ENCODE measurements at regions not wholly inside any gene's neighbourhood (a gene's known extent, or its start where the extent isn't known, plus 50 kb on each side); places are given as distances from the start of the nearest gene placed in this dataset.

DNA sequence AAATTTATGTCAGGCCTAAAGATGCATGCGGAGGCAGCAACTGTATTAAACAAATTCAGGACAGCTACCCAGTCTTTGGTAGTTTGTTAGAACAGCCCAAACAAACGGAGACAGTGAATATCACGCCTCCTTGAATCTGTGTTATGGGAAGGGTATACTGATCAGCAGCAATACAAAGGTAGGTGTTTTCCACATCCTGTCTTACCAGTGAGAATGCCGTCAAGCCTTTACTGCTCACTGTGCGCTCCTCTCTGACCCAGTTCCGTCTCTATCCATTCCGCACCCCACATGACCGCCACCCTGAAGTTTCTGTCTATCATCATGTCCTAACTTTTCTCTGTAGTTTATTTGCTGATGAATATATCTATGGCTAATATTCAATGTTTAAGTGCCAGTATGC lies 473.3 kb downstream of the LPIN1 start:
- no peak overlapping the region for H3K27ac ChIP-seq (ENCODE audit: poor library complexity, severe bottlenecking)
- no peaks in the 10 kb centered on the region for H3K36me3 ChIP-seq (ENCODE audit: low read depth)
- TF ChIP-seq, protein P1, sequence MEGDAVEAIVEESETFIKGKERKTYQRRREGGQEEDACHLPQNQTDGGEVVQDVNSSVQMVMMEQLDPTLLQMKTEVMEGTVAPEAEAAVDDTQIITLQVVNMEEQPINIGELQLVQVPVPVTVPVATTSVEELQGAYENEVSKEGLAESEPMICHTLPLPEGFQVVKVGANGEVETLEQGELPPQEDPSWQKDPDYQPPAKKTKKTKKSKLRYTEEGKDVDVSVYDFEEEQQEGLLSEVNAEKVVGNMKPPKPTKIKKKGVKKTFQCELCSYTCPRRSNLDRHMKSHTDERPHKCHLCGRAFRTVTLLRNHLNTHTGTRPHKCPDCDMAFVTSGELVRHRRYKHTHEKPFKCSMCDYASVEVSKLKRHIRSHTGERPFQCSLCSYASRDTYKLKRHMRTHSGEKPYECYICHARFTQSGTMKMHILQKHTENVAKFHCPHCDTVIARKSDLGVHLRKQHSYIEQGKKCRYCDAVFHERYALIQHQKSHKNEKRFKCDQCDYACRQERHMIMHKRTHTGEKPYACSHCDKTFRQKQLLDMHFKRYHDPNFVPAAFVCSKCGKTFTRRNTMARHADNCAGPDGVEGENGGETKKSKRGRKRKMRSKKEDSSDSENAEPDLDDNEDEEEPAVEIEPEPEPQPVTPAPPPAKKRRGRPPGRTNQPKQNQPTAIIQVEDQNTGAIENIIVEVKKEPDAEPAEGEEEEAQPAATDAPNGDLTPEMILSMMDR (IDR thresholded peaks at IDR 0.05; ENCODE audit: poor library complexity, severe bottlenecking) = no peak
- H3K4me3 ChIP-seq (ENCODE audit: severe bottlenecking) = no peak overlapping the region
- DNase-seq (ENCODE audit: low spot score) (no peak), ATAC-seq (ENCODE audit: low read depth) (no peak)
- no peaks in the 10 kb centered on the region for H3K27me3 ChIP-seq (ENCODE audit: insufficient read depth, poor library complexity, severe bottlenecking)
- peaks cover 4% of the 10 kb centered on the region for H3K9me3 ChIP-seq (ENCODE audit: severe bottlenecking)
- no peaks in the 10 kb centered on the region for H3K4me1 ChIP-seq (ENCODE audit: insufficient read depth, poor library complexity, severe bottlenecking)

DNA sequence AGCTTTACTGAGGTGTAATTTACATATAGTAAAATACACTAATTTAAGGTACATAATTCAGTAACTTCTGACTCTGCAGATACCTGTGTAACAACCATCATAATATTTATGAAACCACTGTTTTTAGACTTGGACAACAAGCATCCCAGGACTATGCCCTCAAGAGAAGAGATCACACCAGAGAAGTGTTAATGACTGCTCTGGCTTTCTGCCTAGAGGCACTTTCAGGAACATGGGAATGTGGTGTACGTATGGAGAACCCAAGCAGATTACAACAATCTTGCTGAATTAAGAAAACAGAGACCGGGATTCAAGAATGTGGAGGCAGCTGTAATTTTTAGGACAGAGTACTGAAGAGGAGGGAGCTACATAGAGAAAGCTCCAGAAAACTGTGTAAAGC lies 475.2 kb downstream of the LPIN1 start:
- no peaks in the 10 kb centered on the region for H3K36me3 ChIP-seq (ENCODE audit: low read depth)
- DNase-seq (ENCODE audit: low spot score) = no peak
- TF ChIP-seq, protein P1 (IDR thresholded peaks at IDR 0.05; ENCODE audit: poor library complexity, severe bottlenecking) = no peak
- H3K27me3 ChIP-seq (ENCODE audit: insufficient read depth, poor library complexity, severe bottlenecking) = no peaks in the 10 kb centered on the region
- no peak for ATAC-seq (ENCODE audit: low read depth)
- no peaks in the 10 kb centered on the region for H3K4me1 ChIP-seq (ENCODE audit: insufficient read depth, poor library complexity, severe bottlenecking)
- peaks cover 6% of the 10 kb centered on the region for H3K9me3 ChIP-seq (ENCODE audit: severe bottlenecking)
- H3K27ac ChIP-seq (ENCODE audit: poor library complexity, severe bottlenecking) = no peak overlapping the region
- no peak overlapping the region for H3K4me3 ChIP-seq (ENCODE audit: severe bottlenecking)

DNA sequence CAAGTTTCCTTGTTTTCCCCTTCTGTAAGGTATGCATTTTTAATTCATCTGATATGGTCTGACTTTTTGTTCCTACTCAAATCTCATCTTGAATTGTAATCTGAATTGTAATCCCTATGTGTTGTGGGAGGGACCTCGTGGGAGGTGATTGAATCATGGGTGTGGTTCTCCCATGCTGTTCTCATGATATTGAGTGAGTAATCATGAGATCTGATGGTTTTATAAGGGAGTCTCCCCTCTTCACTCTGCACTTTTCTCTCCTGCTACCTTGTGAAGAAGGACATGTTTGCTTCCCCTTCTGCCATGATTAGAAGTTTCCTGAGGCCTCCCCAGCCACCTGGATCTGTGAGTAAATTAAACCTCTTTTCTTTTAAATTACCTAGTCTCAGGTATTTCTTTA lies 476.1 kb downstream of the LPIN1 start:
- Histone ChIP-seq H3K4me1 (ENCODE audit: insufficient read depth, poor library complexity, severe bottlenecking) (no peaks in the 10 kb centered on the region), H3K27ac (ENCODE audit: poor library complexity, severe bottlenecking) (no peak overlapping the region), H3K4me3 (ENCODE audit: severe bottlenecking) (no peak overlapping the region), H3K36me3 (ENCODE audit: low read depth) (no peaks in the 10 kb centered on the region), H3K9me3 (ENCODE audit: severe bottlenecking) (peaks cover 6% of the 10 kb centered on the region), H3K27me3 (ENCODE audit: insufficient read depth, poor library complexity, severe bottlenecking) (no peaks in the 10 kb centered on the region)
- ATAC-seq (ENCODE audit: low read depth) (no peak), DNase-seq (ENCODE audit: low spot score) (no peak)
- TF ChIP-seq, protein P1 (IDR thresholded peaks at IDR 0.05; ENCODE audit: poor library complexity, severe bottlenecking) = no peak

DNA sequence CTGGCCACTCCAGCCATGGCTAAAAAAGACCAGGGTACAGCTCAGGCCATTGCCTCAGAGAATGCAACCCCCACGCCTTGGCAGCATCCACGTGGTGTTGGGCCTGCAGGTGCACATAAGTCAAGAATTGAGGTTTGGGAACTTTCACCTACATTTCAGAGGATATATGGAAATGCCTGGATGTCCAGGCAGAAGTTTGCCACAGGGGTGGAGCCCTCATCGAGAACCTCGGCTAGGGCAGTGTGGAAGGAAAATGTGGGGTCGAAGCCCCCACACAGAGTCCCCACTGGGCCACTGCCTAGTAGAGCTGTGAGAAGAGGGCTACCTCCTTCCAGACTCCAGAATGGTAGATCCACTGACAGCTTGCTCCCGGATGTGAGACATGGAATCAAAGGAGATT lies 477.3 kb downstream of the LPIN1 start:
- TF ChIP-seq, protein P1 (IDR thresholded peaks at IDR 0.05; ENCODE audit: poor library complexity, severe bottlenecking) = no peak
- no peaks in the 10 kb centered on the region for H3K4me1 ChIP-seq (ENCODE audit: insufficient read depth, poor library complexity, severe bottlenecking)
- no peak overlapping the region for H3K27ac ChIP-seq (ENCODE audit: poor library complexity, severe bottlenecking)
- no peaks in the 10 kb centered on the region for H3K36me3 ChIP-seq (ENCODE audit: low read depth)
- DNase-seq (ENCODE audit: low spot score) (no peak), ATAC-seq (ENCODE audit: low read depth) (no peak)
- no peaks in the 10 kb centered on the region for H3K27me3 ChIP-seq (ENCODE audit: insufficient read depth, poor library complexity, severe bottlenecking)
- no peak overlapping the region for H3K4me3 ChIP-seq (ENCODE audit: severe bottlenecking)
- peaks cover 6% of the 10 kb centered on the region for H3K9me3 ChIP-seq (ENCODE audit: severe bottlenecking)

DNA sequence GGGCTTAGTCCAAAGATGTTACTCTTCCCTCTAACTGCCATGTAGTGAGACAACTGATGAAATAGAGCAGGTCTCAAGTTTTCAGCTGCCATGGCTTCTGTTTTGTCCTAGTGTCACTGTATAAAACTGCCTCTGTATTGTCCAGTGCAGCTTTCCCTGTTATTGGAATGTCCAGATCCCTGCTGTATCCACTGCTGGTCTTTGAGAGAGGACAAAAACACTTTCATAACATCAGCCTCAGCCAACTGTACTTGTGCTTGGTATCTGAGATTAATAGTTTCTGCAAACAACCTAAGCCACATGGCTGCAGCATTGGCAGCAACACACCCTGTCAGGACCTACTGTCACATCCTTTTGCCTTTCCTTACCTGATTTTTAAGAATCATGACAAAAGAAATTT lies 480.2 kb downstream of the LPIN1 start:
- Histone ChIP-seq H3K4me3 (ENCODE audit: severe bottlenecking) (no peak overlapping the region), H3K27ac (ENCODE audit: poor library complexity, severe bottlenecking) (no peak overlapping the region), H3K36me3 (ENCODE audit: low read depth) (no peaks in the 10 kb centered on the region), H3K27me3 (ENCODE audit: insufficient read depth, poor library complexity, severe bottlenecking) (no peaks in the 10 kb centered on the region), H3K4me1 (ENCODE audit: insufficient read depth, poor library complexity, severe bottlenecking) (no peaks in the 10 kb centered on the region), H3K9me3 (ENCODE audit: severe bottlenecking) (peaks cover 6% of the 10 kb centered on the region)
- ATAC-seq (ENCODE audit: low read depth) = no peak
- TF ChIP-seq, protein P1 (IDR thresholded peaks at IDR 0.05; ENCODE audit: poor library complexity, severe bottlenecking) = no peak
- no peak for DNase-seq (ENCODE audit: low spot score)
